COLO829 (cell line): ENCODE measurements at regions not wholly inside any gene's neighbourhood (a gene's known extent, or its start where the extent isn't known, plus 50 kb on each side); places are given as distances from the start of the nearest gene placed in this dataset.

Source experiments
- DNase-seq: peaks from one replicate; pipeline ENCODE4 v3.0.0; 2012; ENCODE audit warnings: low spot score

- DNase-seq = no peak
Measured at GRCh38 chr6:44715188-44715587, 327.7 kb downstream of the CDC5L start.

GRCh38 chr6:44715925-44716324, 328.4 kb downstream of the CDC5L start:
- DNase-seq = no peak

- DNase-seq = no peak
Measured at GRCh38 chr6:44717431-44717830, 329.9 kb downstream of the CDC5L start.

- DNase-seq = no peak
Measured at GRCh38 chr6:44721954-44722578, 334.6 kb downstream of the CDC5L start.

- no peak for DNase-seq
Measured at GRCh38 chr6:44722736-44723135, 335.2 kb downstream of the CDC5L start.

GRCh38 chr6:44723439-44724197, 336.1 kb downstream of the CDC5L start:
- no peak for DNase-seq

- DNase-seq = no peak
Measured at GRCh38 chr6:44725070-44725469, 337.6 kb downstream of the CDC5L start.

GRCh38 chr6:44727651-44728630, 340.4 kb downstream of the CDC5L start:
- DNase-seq = no peak

GRCh38 chr6:44730771-44731391, 343.4 kb downstream of the CDC5L start:
- peak; percentile 72 for DNase-seq

- DNase-seq = no peak
Measured at GRCh38 chr6:44731485-44732095, 344.1 kb downstream of the CDC5L start.

GRCh38 chr6:44732243-44732642, 344.7 kb downstream of the CDC5L start:
- DNase-seq = no peak

- DNase-seq = no peak
Measured at GRCh38 chr6:44733126-44733525, 345.6 kb downstream of the CDC5L start.

GRCh38 chr6:44733868-44734267, 346.4 kb downstream of the CDC5L start:
- no peak for DNase-seq

GRCh38 chr6:44734886-44735629, 347.6 kb downstream of the CDC5L start:
- DNase-seq = no peak

- DNase-seq = no peak
Measured at GRCh38 chr6:44735630-44735963, 348.1 kb downstream of the CDC5L start.

GRCh38 chr6:44737341-44737740, 349.8 kb downstream of the CDC5L start:
- DNase-seq = no peak

GRCh38 chr6:44737829-44738528, 350.5 kb downstream of the CDC5L start:
- DNase-seq = no peak

- no peak for DNase-seq
Measured at GRCh38 chr6:44738601-44739146, 351.2 kb downstream of the CDC5L start.

- no peak for DNase-seq
Measured at GRCh38 chr6:44739181-44739580, 351.7 kb downstream of the CDC5L start.

- no peak for DNase-seq
Measured at GRCh38 chr6:44740566-44741120, 353.1 kb downstream of the CDC5L start.
